NCI-H128 (cell line): ENCODE measurements at regions not wholly inside any gene's neighbourhood (a gene's known extent, or its start where the extent isn't known, plus 50 kb on each side); places are given as distances from the start of the nearest gene placed in this dataset.
"Not testable (repeated sequence)": the region's sequence is repeated elsewhere in the genome, so short reads cannot be mapped to it uniquely, and the experiment has no call there.

ENCODE experiments used
- DNase-seq: peaks from one replicate; lab custom pipeline; 2025; ENCODE audit not compliant: unreplicated experiment; lab: John Stamatoyannopoulos, UW

GRCh38 chr2:166647935-166648334, 153.9 kb upstream of the SCN7A start:
- DNase-seq: no peak

DNA sequence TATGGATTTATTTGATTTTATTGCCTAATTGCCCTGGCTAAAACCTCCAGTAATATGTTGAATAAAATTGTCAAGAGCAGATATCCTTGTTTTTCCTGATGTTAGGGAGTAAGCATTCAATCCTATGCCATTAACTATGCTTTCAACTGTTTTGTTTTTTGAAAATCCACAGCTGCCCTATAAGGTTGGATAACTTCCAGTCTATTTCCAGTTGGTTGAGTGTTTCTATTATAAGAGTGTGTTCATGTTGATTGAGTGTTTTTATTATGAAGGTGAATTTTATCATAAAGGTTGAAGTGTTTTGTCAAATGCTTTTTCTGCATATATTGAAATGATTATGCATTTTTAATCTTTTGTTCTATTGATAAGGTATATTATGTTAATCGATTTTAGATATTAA, 149.9 kb upstream of the SCN7A start:
- DNase-seq: no peak

- DNase-seq: not testable (repeated sequence)
Measured at GRCh38 chr2:166641516-166641915, 147.5 kb upstream of the SCN7A start.

GRCh38 chr2:166637051-166637450, 143.0 kb upstream of the SCN7A start:
- no peak for DNase-seq

- DNase-seq: no peak
Measured at GRCh38 chr2:166634706-166635105, 140.7 kb upstream of the SCN7A start.

GRCh38 chr2:166632616-166633015, 138.6 kb upstream of the SCN7A start:
- DNase-seq: no peak

DNA sequence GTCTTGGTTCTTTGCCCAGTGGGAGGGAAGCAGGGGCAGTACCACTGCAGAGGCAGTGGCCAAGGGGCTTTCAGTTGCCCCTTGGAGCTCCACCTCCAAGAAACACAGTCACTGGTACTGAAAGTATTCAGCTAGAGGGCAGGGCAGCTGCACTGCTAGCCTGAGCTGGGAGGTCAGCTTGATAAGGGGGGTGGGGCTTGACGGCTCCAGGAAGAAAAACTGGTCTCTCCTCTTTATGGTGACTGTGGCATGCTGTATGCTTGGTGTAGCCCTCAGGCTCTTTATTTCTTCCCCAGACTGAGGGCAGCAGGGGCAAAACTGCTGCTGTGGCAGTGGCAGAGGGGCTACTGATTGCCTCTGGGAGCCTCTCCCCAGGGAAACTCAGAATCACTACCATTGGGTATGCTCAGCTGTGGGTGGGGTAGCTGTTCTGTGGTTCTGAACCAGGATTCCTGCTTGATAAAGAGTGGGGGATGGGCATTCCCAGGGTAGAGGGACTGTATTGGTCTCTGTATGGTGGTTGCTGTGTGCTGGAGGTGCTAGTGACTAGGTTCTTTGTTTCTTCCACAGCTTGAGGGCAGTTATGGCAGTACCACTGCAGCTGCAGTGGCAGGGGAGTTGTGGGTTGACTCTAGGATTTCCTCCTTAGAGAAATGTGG, 134.6 kb upstream of the SCN7A start:
- no peak for DNase-seq

- DNase-seq: no peak
Measured at GRCh38 chr2:166627893-166628292, 133.8 kb upstream of the SCN7A start.

GRCh38 chr2:166625670-166626069, 131.6 kb upstream of the SCN7A start:
- DNase-seq: no peak

GRCh38 chr2:166614503-166614902, 120.5 kb upstream of the SCN7A start:
- peak; percentile 2 for DNase-seq

- no peak for DNase-seq
Measured at GRCh38 chr2:166614029-166614428, 120.0 kb upstream of the SCN7A start.

DNA sequence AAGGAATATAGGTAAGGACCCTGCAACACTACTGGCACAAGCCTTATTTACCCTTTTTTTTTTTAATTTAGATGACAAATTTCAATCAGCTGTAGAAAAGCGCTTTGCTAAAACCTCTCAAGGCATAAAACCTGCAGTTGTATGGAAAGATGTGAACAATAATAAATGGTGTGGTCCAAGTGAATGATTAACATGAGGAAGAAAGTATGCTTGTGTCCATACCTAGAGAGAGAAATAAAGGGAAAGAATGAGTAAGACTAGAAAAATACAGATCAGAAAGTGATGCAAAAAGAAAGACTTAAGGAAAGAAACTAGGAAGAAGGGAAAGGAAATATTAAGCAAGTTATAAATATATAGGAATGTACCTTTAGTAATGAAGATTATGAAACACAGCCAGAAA, 119.2 kb upstream of the SCN7A start:
- no peak for DNase-seq

- DNase-seq: no peak
Measured at GRCh38 chr2:166612214-166612613, 118.2 kb upstream of the SCN7A start.

GRCh38 chr2:166610913-166611305, 116.9 kb upstream of the SCN7A start:
- DNase-seq: no peak

DNA sequence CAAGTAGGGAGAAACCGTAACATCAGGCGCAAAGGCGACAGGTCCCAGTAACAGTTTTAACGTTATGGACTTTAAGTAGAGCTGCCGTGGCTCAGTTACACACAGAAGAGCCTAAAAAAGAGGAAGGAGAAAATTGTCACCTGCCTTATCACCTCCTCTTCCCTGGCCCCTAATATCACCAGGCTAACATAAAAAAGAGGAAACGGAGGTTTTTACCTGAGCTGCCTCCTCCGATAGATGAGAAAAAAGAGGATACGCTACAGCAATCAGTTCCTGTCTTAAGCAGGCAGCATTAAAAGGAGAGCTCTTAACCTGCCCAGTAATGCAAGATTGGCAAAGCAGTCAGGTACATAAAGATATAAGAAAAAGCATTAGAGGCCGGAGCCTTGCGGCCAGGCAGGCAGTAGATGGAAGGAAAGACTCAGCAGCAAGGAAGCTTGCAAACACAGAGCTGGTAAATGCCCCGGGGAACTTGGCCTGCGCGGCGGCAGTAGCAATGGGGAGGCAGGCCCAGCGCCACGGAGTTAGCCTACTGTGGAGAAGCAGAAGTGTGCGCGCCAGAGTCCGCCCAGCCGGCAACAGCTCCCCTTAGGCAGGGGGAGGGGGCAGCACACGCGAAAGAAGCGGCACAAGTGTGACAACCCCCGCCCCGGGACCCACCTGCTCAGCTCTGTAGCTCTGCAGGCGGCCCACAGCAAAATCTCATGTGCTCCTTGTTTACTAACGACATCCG, 116.3 kb upstream of the SCN7A start:
- DNase-seq: no peak

DNA sequence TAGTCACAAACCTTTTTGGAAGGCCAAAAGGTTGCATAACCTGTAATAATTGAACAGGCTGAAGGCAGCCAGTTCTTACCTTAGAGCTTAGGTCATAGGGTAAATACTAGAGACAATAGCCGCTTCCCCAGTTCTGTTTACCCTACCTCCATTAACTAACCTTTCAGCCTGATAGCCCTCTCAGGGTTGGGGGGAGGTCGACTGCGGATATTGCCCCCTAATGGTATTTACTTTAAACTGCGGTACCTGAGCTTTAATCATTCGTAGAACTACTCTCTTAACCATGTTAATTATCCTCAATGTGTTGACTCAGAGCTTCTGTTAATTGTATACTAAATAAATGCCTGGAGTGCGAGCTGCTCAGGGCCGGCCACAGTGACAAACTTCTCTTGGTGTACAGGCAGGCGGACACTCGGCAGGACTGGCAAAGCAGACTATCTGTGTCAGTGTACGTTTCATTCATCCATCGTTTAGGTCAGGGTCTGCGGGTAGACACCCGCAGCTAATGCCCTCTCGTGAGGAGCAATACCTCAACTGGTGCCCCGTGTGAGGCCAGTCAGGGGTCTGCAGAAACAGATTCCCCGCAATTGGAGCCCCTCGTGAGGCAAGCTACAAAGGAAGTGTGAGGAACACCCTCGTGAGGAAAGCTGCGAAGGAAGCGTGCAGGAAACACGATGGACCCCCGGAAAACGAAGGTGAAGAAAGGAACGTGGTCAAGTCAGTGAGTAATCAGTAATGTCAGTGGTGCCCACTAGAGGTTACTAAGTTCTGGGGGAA, 115.3 kb upstream of the SCN7A start:
- DNase-seq: no peak

DNA sequence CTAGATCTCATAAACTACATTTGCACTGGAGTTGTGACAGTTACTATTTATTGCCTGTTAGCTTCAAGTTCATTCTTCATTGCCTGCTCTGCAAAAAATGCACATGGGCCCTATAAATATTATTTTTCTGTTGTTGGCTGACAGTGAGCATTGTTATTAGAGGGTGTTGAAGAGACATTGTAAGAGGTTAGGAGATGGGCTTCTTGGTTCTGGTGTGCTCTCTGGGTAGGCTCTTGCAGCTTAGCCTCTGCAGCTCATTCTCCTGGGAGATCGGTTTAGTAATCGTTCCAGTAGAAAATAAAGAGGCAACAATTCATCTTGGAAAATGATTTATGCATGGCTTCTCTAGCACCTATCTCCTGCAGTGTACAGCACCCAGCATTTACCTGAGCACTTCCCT, 113.8 kb upstream of the SCN7A start:
- no peak for DNase-seq

DNA sequence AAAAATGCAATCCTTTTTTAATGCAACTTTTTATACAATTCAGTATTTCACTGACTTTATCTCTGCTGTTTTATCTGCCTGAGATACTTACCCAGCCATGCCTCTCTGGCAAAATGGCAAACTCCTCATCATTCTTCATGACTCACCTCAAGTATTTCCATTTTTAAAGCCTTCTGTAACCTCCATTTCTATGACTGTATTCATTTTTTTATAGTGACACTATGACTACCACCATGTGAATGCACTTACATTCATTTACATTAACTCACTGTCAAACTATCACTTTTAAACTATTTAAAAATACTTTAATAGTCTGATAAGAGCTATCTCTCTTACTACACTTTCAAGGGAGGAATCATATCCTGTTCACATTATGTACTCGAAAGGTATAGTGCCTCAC, 99.4 kb upstream of the SCN7A start:
- DNase-seq: no peak

DNA sequence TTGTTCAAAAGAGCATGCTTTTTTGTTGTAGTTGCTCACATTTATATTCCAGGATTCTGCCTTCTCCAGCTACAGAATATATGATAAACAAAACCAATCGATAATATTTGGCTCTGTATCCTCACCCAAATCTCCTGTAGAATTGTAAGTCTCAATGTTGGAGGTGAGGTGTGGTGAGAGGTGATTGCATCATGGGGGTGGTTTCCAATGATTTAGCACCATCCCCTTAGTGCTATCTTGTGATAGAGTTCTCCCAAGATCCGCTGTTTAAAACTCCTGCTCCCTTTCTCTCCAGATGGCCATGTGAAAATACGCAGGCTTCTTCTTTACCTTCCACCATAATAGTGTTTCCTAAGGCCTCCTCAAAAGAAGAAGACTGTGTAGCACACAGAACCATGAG, 98.7 kb upstream of the SCN7A start:
- no peak for DNase-seq

DNA sequence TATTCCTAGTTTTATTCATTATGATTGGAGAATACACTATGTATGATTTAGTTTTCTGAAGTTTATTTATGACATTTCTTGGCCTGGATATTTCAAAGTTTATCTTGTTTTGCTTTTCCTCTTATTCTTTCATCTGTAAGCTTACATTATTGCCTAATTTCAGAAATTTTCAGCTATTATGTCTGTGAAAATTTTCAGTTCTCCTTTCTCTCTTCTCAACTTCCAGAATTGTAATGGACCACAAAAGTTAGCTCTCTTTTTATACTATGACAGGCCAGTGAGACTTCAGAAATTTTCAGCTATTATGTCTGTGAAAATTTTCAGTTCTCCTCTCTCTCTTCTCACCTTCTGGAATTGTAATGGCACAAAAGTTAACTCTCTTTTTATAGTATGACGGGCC, 97.2 kb upstream of the SCN7A start:
- no peak for DNase-seq

GRCh38 chr2:166573391-166573790, 79.3 kb upstream of the SCN7A start:
- DNase-seq: no peak

DNA sequence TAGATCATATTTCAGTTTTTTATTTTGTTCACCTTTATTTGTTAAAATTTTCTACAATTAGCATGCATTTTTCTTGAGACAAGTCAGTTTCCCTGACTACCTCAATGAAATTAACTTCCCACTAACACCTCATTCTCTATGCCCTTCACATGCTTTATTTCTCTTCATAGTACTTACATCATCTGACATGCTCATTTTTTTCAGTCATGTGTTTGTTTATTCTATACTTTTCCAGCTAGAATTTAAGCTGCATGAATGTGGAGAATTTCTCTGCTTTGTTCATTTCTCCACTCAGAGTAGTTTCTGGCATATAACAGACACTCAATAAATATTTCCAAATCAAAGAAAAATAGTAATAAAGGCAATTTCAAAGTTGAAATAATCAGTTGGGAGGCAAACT, 78.9 kb upstream of the SCN7A start:
- DNase-seq: no peak
